COR-L47 (cell line): ENCODE measurements at regions not wholly inside any gene's neighbourhood (a gene's known extent, or its start where the extent isn't known, plus 50 kb on each side); places are given as distances from the start of the nearest gene placed in this dataset.
A peak's percentile ranks its signal among the peaks of the same experiment; 100 is the strongest.
"Not testable (repeated sequence)": the region's sequence is repeated elsewhere in the genome, so short reads cannot be mapped to it uniquely, and the experiment has no call there.

ENCODE experiments used
- DNase-seq: peaks from one replicate; lab custom pipeline; 2025; lab: John Stamatoyannopoulos, UW

GRCh38 chr22:22783575-22783974 lies 104.0 kb upstream of the IGLL5 start:
- DNase-seq = no peak

- no peak for DNase-seq
Measured at GRCh38 chr22:22784249-22785039, 103.2 kb upstream of the IGLL5 start.

- no peak for DNase-seq
Measured at GRCh38 chr22:22785316-22786065, 102.1 kb upstream of the IGLL5 start.

- peak; percentile 81 for DNase-seq
Measured at GRCh38 chr22:22786301-22787115, 101.1 kb upstream of the IGLL5 start.

GRCh38 chr22:22787151-22787550 lies 100.5 kb upstream of the IGLL5 start:
- DNase-seq = no peak

- peak; percentile 39 for DNase-seq
Measured at GRCh38 chr22:22787786-22788459, 99.7 kb upstream of the IGLL5 start.

- no peak for DNase-seq
Measured at GRCh38 chr22:22788460-22789037, 99.1 kb upstream of the IGLL5 start.

GRCh38 chr22:22789233-22789921 lies 98.2 kb upstream of the IGLL5 start:
- DNase-seq = no peak

- no peak for DNase-seq
Measured at GRCh38 chr22:22789922-22790845, 97.4 kb upstream of the IGLL5 start.

- DNase-seq = no peak
Measured at GRCh38 chr22:22791438-22792181, 96.0 kb upstream of the IGLL5 start.

- DNase-seq = not testable (repeated sequence)
Measured at GRCh38 chr22:22792205-22792786, 95.3 kb upstream of the IGLL5 start.

- DNase-seq = not testable (repeated sequence)
Measured at GRCh38 chr22:22795639-22796038, 92.0 kb upstream of the IGLL5 start.

- no peak for DNase-seq
Measured at GRCh38 chr22:22796724-22797123, 90.9 kb upstream of the IGLL5 start.

- no peak for DNase-seq
Measured at GRCh38 chr22:22798232-22798616, 89.4 kb upstream of the IGLL5 start.

GRCh38 chr22:22798716-22799115 lies 88.9 kb upstream of the IGLL5 start:
- DNase-seq = no peak

- DNase-seq = no peak
Measured at GRCh38 chr22:22799561-22799960, 88.1 kb upstream of the IGLL5 start.

- no peak for DNase-seq
Measured at GRCh38 chr22:22800716-22801115, 86.9 kb upstream of the IGLL5 start.

GRCh38 chr22:22802339-22802970 lies 85.2 kb upstream of the IGLL5 start:
- DNase-seq = no peak
